Nephron progenitor cell (in vitro differentiated cells): ENCODE measurements at regions not wholly inside any gene's neighbourhood (a gene's known extent, or its start where the extent isn't known, plus 50 kb on each side); places are given as distances from the start of the nearest gene placed in this dataset.

ENCODE experiments used
- DNase-seq: peaks from one replicate; pipeline ENCODE4 v3.0.0; 2021
- H3K27ac Mint-ChIP-seq: 2 replicates; pipeline ENCODE4 v1.8.0; 2021; ENCODE audit warnings: mild to moderate bottlenecking, moderate library complexity, mixed read lengths
- H3K27me3 Mint-ChIP-seq: 2 replicates; pipeline ENCODE4 v1.8.0; 2021; ENCODE audit warnings: mild to moderate bottlenecking, low read depth, mixed read lengths; ENCODE audit not compliant: poor library complexity
- H3K36me3 Mint-ChIP-seq: 2 replicates; pipeline ENCODE4 v1.8.0; 2021; ENCODE audit warnings: low read depth, mixed read lengths
- H3K4me1 Mint-ChIP-seq: 2 replicates; pipeline ENCODE4 v1.8.0; 2021; ENCODE audit warnings: mixed read lengths
- H3K4me3 Mint-ChIP-seq: 2 replicates; pipeline ENCODE4 v1.8.0; 2021; ENCODE audit warnings: mild to moderate bottlenecking, moderate library complexity, mixed read lengths
- H3K9me3 Mint-ChIP-seq: 2 replicates; pipeline ENCODE4 v1.8.0; 2021; ENCODE audit warnings: mild to moderate bottlenecking, moderate library complexity, mixed read lengths
- CTCF ChIP-seq: fragments of 200-600 bp; sonication (generic); IDR thresholded peaks from 2 replicates; pipeline ENCODE4 v1.5.0; 2021; ENCODE audit warnings: antibody characterized with exemption

- Mint-ChIP-seq H3K27me3 (peaks cover 19% of the 10 kb centered on the region), H3K4me3 (no peak overlapping the region), H3K27ac (no peak overlapping the region), H3K4me1 (peaks cover 31% of the 10 kb centered on the region), H3K36me3 (no peaks in the 10 kb centered on the region), H3K9me3 (no peaks in the 10 kb centered on the region)
- no peak for TF ChIP-seq CTCF
- DNase-seq, result no peak
Observed at GRCh38 chr10:30724296-30724695, 94.7 kb upstream of the LYZL2 start.

- Mint-ChIP-seq H3K4me1 (peaks cover 22% of the 10 kb centered on the region), H3K9me3 (no peaks in the 10 kb centered on the region), H3K4me3 (no peak overlapping the region), H3K27ac (no peak overlapping the region), H3K27me3 (peaks cover 31% of the 10 kb centered on the region), H3K36me3 (no peaks in the 10 kb centered on the region)
- no peak for DNase-seq
- no peak for TF ChIP-seq CTCF
Observed at GRCh38 chr10:30722956-30723620, 93.5 kb upstream of the LYZL2 start.

- H3K27ac Mint-ChIP-seq, result no peak overlapping the region
- peaks cover under 1% of the 10 kb centered on the region for H3K9me3 Mint-ChIP-seq
- H3K4me1 Mint-ChIP-seq, result peaks cover 6% of the 10 kb centered on the region
- TF ChIP-seq CTCF, result no peak
- no peak overlapping the region for H3K4me3 Mint-ChIP-seq
- no peaks in the 10 kb centered on the region for H3K36me3 Mint-ChIP-seq
- no peak for DNase-seq
- peaks cover 29% of the 10 kb centered on the region for H3K27me3 Mint-ChIP-seq
Observed at GRCh38 chr10:30719832-30720231, 90.3 kb upstream of the LYZL2 start.

GRCh38 chr10:30709700-30710358, 80.3 kb upstream of the LYZL2 start:
- TF ChIP-seq CTCF, result no peak
- H3K4me1 Mint-ChIP-seq, result peaks cover 23% of the 10 kb centered on the region

GRCh38 chr10:30709229-30709628, 79.7 kb upstream of the LYZL2 start:
- H3K36me3 Mint-ChIP-seq, result peaks cover 12% of the 10 kb centered on the region

More at GRCh38 chr10:30709700-30710358, 80.3 kb upstream of the LYZL2 start:
- DNase-seq, result no peak
- peaks cover 18% of the 10 kb centered on the region for H3K36me3 Mint-ChIP-seq
- no peak overlapping the region for H3K27ac Mint-ChIP-seq
- H3K27me3 Mint-ChIP-seq, result peaks cover 21% of the 10 kb centered on the region
- no peak overlapping the region for H3K4me3 Mint-ChIP-seq
- peaks cover 29% of the 10 kb centered on the region for H3K9me3 Mint-ChIP-seq

More at GRCh38 chr10:30709229-30709628, 79.7 kb upstream of the LYZL2 start:
- Mint-ChIP-seq H3K27ac (no peak overlapping the region), H3K4me1 (peaks cover 29% of the 10 kb centered on the region), H3K27me3 (peaks cover 21% of the 10 kb centered on the region), H3K9me3 (peaks cover 23% of the 10 kb centered on the region), H3K4me3 (no peak overlapping the region)
- DNase-seq, result no peak
- TF ChIP-seq CTCF, result no peak
